ENCODE measurements at regions not wholly inside any gene's neighbourhood (a gene's known extent, or its start where the extent isn't known, plus 50 kb on each side); places are given as distances from the start of the nearest gene placed in this dataset.
A peak's percentile ranks its signal among the peaks of the same experiment; 100 is the strongest.
"Not testable (repeated sequence)": the region's sequence is repeated elsewhere in the genome, so short reads cannot be mapped to it uniquely, and the experiment has no call there.

GRCh38 chr3:157581956-157582636, 78.9 kb upstream of the VEPH1 start:
- TF ChIP-seq, protein P1, sequence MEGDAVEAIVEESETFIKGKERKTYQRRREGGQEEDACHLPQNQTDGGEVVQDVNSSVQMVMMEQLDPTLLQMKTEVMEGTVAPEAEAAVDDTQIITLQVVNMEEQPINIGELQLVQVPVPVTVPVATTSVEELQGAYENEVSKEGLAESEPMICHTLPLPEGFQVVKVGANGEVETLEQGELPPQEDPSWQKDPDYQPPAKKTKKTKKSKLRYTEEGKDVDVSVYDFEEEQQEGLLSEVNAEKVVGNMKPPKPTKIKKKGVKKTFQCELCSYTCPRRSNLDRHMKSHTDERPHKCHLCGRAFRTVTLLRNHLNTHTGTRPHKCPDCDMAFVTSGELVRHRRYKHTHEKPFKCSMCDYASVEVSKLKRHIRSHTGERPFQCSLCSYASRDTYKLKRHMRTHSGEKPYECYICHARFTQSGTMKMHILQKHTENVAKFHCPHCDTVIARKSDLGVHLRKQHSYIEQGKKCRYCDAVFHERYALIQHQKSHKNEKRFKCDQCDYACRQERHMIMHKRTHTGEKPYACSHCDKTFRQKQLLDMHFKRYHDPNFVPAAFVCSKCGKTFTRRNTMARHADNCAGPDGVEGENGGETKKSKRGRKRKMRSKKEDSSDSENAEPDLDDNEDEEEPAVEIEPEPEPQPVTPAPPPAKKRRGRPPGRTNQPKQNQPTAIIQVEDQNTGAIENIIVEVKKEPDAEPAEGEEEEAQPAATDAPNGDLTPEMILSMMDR (IDR thresholded peaks at IDR 0.05; ENCODE audit: low read depth, low read length, poor library complexity, severe bottlenecking), result peak; percentile 25
- not testable (repeated sequence) for TF ChIP-seq EZH2phosphoT487 (IDR thresholded peaks at IDR 0.05; ENCODE audit: borderline replicate concordance, low read length)
